GM18519 (cell line): ENCODE measurements at regions not wholly inside any gene's neighbourhood (a gene's known extent, or its start where the extent isn't known, plus 50 kb on each side); places are given as distances from the start of the nearest gene placed in this dataset.
"Not testable (repeated sequence)": the region's sequence is repeated elsewhere in the genome, so short reads cannot be mapped to it uniquely, and the experiment has no call there.

Experiments used
- ATAC-seq: cut with Tn5 transposase; IDR thresholded peaks from one replicate; pipeline ENCODE4 v1.9.1; 2021; ENCODE audit warnings: mild to moderate bottlenecking, moderate library complexity; ENCODE audit not compliant: unreplicated experiment, low FRiP score

DNA sequence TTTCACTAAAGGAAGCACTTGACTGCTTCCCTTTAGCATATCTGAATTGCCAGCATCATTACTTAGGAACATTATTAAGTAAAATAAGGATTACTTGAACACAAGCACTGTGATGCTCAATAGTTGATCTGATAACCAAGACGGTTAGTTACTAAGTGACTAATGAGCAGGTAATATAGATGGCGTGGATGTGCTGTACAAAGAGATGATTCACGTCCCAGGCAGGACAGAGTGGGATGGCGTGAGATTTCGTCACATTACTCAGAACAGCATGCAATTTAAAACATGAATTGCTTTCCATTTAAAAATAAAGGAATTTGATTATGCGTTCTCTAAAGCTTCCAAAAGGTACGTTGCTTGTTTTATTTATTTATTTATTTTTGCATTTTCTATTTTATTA lies 240.0 kb upstream of the ARHGEF26 start:
- no peak for ATAC-seq

DNA sequence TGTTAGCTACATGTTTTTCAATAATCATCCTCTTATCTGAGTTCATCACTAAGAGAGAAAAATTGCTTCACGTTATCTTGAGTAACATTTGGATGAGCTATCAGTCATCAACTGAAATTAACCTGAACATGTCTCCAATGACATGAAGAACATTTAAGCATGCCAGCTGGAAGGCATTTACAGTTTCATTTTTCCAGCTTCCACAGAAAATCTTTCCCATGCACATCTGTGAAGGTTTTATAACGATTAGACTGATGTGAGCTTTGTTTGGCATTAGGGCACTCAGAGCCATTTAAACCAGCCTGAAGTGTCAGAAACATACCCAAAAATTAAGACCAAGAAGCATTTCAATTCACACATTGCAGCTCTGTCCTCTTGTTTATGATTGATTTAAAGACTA lies 235.8 kb upstream of the ARHGEF26 start:
- no peak for ATAC-seq

DNA sequence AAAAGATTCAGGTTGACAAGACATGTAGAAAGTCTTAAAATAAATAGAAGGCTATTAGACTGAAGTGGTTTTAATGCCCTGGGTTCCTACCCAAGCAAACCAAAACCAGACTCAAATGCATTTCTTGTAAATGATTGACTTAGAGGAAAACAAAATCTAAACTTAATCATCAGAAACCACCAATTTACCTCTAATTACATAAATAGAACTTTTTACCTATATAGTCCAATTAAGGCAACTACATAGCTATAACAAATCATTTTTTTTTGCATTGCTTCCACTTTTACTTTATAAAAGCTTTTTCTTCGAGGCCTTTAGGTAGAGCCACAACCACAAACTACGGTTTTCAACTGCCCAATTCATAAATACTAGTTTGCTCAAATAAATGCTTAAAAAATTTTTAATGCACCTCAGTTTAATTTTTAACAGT lies 231.3 kb upstream of the ARHGEF26 start:
- ATAC-seq, result no peak

DNA sequence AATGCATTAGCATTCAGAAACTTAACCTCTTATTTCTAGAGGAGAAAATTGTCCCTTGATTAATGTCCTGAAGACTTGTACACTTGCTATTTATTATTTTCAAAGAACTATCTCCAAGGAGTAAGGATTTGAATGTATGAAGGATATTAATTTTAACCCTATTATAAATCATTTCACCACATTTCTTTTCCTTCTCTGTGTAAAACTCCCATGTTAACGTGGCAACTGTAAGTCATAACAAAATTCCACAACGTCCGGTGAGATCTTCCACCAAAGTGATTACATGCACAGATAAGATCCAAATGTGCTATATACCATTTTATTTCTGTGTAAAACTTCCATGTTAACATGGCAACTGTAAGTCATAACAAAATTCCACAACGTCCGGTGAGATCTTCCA lies 229.1 kb upstream of the ARHGEF26 start:
- ATAC-seq, result no peak

DNA sequence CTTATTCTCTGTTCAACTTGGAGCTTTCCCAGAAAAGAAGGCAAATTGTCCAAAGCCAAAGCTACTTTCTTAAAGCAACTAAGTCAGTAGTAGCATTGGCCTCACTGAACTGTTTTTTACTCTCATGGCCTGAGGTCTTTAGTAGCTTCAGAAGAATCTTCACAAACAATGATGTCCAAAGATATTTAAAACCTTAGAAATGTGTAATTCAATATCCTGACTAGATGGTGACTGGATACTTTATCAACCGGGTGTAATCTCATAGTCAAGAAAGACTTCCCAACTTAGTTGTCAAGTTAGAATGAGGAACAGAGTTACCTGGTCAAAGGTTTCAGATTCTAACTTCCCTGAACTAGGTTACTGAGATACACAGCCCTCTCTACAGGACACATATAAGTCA lies 226.3 kb upstream of the ARHGEF26 start:
- ATAC-seq, result no peak

DNA sequence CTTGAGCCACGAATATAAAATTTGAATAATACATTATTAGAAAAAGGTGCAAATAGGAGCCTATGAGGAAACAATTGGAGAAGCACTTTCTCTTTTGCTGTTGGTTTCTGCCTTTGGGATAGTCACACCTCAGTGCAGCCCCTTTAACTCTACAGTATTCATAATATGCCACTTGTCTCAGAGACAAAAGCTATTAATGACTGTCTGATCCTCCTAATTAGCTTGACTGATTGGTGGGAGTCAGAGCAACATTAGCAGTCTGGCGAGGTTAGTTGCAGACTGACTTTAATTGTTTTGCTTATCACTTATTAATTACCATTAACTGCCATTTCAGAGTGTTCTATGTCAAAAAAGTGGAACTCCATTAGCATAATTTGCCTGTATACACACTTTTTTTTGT lies 225.0 kb upstream of the ARHGEF26 start:
- ATAC-seq, result no peak

DNA sequence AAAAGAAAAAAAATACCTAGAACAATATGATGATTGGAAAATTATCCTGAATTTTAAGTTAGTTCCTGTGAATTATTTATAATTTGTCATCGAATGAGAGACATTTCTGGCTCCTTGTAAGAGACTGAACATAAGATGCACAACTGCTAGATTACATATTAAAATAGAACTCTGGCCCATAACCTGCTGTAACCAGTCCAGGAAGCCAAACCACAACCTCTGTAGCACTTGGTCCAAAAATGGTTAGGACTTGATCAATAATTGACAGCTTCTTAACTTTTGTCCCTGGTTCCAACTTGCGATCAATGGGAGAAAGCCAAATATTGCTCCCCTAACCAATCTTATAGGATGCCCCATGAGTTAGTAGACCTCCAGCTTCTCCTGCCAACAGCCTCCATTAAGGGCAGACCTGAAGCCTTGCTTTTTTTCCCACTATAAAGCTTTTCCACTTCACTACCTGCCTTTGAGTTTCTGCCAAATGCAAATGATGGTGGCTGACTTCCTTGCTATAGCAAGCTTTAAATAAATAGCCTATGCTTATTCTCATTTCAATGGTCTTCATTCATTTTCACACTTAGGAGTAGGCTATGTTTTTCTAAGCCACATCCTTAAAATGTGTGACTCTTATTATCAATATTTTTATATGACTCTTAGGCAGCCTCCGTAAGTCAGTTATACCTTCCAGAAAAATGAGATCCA lies 224.0 kb upstream of the ARHGEF26 start:
- peak; percentile 13 for ATAC-seq

DNA sequence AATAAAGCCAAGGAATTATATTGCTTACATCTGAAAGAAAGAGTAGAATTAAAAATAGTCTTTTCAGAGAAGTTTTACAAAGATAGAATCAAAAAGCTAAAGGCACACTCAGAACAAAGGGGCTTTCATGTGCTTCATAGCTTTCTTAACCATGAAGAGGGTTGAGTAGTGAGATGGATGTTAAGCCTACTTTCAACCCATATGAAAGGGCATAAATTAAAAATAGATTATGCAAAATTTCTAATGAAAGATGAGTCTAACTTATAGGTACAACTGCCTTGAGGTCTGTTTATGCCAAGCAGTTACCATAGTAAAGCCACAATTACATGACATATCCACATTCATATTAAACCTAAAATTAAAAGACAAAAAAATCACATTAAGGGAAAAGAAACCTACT lies 223.3 kb upstream of the ARHGEF26 start:
- ATAC-seq, result peak; percentile 80

DNA sequence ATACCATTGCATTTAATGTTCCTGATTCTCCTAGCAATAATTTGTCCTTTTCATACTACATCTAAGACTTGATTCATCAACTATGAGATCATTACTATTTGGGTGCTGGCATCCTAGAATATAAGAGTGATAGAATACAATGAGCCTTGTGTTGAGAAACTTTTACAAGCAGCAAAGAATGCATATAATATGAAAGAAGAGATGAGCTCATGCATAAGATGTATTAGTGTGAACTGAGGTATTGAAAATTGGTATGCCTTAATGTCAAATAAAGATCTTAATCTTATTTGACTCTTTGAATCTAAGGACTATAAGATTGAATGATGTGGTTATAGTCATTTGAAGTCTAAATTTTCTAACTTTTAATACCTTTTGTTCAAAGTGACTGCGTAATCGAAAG lies 220.0 kb upstream of the ARHGEF26 start:
- no peak for ATAC-seq

DNA sequence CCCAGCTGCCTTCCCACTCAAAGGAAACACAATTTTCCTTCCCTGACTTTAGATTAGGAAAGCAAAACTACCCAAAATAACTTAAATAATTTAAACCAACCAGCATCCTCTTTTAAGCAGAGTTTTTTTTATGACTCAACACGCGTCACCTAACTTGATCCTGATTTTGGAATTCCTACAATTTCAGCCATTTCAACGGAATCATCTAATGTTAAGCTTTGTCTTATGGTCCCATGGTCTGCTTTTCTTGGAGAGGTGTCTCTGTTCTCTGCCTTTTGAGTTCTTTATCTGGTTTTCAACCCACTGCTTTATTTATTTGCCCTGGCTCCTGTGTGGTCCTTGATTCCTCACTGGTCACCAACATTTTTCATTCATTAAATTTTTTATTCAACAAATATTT lies 219.2 kb upstream of the ARHGEF26 start:
- no peak for ATAC-seq

DNA sequence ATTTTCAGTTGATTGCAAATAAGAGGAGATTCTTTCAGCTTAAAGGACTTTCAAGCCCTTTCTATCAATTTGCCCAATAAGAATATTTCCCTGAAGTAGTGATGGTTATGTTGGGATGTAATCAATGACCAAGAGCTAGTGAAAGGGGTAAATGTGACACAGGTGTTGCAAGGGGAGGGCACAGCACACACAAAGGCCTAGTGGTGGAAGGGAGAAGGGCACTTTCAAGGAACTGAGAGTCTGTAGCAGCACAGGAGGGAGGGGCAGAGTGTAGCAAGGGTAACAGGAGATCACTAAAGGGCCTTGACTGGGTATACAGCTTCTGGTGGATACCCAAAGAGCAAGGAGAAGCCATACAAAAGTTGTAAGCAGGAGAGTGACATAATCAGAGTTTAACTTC lies 217.8 kb upstream of the ARHGEF26 start:
- ATAC-seq, result no peak

DNA sequence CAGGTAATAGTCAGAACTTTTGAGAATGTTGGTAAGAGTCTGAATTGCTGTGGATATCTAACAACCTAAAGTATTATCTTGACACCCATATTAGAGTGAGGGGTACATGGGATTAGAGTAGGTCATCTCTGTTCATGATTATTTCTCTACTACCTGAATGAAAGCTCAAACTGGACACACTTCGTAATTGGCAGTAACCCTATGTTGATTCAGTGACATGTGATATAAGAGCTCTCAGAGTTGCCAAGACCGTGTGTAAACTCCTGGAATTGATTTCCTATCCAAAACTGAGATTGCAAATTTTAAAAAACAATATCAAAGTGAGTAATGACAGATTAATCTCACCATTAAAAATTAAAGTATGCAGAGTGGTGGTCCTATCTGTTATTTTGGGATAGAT lies 214.8 kb upstream of the ARHGEF26 start:
- ATAC-seq, result no peak

DNA sequence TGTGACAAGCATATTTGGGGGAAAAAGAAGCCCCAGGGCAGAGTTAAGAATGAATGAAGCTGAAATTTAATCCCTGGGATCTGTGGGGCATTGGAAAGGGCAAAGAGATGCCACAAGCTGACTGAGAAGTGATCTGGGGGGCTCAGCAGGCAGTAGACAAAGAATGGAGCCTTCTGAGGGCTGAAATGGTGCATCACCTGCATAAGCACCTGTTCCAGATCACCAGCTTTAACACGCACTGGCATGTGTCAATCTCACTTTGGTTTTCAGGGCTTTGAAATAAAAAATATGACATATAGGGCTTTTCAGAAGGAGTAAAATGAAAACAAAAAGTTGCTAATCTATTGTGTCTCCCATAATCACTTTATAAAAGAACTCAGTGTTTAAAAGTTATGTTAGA lies 210.8 kb upstream of the ARHGEF26 start:
- no peak for ATAC-seq

DNA sequence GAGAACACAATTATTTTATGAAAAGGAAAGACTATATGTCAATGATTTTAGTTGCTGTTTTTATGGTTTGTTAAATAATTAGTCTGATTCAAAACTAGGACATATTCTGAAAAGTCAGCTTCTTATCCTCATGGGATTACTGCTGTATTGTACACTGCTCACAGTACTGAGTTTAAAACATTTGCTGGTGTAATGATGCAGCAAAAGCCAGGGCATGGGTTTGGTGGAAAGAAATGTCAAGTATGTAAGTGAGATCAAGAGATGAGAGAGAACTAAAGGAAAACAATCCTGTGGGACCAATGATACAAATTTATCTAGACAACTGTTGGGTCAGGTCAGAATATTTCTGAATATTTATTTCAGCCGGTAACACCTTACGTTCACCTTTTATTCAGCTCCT lies 210.1 kb upstream of the ARHGEF26 start:
- no peak for ATAC-seq

DNA sequence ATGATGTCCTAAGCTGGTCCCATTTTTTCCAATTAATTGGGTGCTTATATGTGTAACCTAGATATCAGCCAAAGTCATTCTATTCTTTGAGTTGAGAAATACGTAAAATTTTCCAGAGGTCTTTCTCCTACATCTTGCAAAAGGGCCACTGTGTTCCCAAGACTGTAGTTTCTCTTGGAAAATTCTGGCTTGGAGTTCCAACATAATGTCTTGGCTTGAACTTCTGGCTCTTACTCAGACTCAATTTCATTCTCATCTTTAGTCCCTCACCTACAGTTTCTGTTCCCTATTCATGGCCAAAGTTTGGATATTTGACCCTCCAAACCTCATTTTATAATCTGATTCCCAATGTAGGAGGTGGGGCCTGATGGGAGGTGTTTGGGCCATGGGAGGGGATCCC lies 201.4 kb upstream of the ARHGEF26 start:
- no peak for ATAC-seq

DNA sequence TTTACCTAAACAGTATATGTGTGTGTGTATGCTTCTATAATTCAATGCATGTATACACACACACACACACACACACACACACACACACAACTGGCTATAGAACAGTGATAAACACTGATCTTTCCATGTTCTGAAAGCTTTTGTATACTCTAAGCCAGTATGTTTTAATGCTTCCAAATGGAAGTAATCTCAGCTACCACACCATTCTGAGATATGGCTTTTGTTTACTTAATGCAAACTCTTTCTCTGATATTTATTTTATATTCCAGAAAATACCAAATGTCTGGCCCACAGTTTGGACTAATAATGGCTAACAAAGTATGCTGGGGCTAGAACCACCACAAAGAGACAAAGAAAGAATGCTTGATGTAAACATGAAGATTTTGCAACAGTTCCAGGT lies 199.4 kb upstream of the ARHGEF26 start:
- no peak for ATAC-seq

DNA sequence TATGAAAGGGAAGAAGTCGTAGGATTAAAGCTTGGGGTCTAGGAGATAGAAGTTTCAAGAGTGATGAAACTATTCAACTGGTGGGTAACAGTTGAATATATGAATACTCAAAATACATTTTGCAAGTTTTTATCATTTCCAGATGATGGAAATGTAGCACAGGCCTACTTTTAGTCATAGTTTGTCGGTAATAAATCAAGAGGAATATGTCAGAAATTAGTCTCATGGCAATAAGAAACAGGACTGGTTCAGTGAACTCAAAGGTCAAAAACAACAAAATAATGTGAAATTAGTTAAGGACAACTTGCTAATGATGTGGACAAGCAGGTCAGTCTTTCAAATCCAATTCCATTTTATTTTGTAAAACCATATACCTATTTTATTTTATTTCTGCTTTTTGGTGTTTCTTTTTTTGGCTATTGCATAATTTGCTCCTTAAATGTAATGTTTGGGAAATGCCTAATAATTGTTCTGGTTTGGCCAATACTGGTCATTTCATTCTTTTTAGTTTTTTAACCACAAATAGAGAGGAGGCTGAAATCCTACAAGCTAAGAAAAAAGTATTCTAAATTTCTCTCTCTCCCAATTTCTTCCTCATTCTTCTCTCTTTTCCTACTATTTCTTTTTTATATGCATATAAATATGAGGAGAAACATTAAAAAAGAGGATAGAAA lies 195.2 kb upstream of the ARHGEF26 start:
- no peak for ATAC-seq

DNA sequence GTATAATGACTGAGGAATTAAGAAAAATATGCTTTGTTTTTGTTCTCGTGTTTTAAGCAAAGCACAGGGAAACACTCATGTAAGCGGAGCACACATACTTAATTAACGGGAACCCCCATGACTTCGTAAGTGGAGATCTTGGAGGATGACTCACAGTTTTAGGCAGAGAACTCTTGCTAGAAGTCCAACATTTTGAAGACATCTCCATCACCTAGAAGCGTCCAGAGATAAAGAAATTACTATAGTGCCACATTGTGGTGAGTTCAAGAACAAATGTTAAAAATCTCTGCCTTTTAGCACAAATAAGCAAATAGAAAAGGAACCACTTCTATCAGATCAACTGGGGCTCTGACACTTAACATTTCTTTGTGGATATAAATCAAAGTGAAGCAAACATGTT lies 194.1 kb upstream of the ARHGEF26 start:
- ATAC-seq, result no peak

DNA sequence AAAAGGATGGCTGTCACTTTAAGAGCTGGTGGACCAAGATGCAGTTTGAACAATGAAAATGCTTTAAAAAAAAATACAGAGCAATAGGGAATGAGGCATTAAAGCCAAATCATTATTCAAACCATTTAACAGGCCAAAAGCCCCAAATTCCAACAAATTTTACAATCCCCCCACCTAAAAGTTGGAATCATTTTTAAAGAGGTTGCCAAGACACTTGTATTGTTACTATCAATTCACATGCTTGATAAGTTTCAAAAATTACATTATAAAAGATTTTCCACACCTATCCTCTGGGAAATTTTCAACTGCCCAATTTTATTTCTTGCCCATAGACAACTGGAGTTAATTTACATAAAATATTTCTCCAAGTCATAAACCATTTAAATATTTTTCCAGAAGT lies 192.3 kb upstream of the ARHGEF26 start:
- ATAC-seq, result no peak

DNA sequence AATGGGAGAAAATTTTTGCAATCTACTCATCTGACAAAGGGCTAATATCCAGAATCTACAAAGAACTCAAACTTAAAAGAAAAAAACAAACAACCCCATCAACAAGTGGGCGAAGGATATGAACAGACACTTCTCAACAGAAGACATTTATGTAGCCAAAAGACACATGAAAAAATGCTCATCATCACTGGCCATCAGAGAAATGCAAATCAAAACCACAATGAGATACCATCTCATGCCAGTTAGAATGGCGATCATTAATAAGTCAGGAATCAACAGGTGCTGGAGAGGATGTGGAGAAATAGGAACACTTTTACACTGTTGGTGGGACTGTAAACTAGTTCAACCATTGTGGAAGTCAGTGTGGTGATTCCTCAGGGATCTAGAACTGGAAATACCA lies 187.7 kb upstream of the ARHGEF26 start:
- not testable (repeated sequence) for ATAC-seq

DNA sequence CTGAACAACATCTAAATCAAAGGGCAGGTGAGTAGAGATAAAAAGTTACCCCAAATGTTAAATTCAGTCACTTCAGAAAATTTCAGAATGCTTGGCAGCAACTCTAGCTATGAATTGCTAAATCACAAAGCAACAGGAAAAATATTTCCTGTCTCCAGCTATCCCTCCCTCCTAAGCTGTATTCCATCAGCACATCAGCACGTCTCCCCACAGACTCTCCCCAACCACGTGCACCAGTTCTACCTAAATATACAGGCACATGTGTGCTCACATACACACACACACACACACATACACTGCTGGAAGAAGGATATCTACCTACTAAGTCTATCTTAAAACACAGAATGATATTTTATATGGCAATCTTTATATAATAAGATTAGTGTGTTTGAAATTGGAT lies 177.1 kb upstream of the ARHGEF26 start:
- ATAC-seq, result no peak

DNA sequence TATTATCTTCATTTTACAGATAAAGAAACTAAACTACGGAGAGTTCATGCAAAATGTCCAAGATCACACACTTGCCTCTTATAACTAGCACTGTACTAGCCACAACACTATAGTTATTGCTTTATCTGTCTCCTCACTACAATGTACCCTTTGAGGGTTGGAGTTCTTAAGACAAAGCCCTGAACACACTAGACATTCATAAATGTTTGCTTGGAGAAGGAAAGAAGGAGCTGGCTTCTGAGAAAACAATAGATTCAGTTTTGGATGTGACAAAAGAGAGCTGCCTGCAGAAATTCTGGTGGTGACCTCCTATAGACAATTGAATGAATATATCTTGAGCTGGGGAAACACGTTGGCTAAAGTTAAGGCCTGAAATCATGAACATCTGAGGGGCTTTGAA lies 169.9 kb upstream of the ARHGEF26 start:
- no peak for ATAC-seq
